OCI-LY7 (cell line): ENCODE measurements at regions not wholly inside any gene's neighbourhood (a gene's known extent, or its start where the extent isn't known, plus 50 kb on each side); places are given as distances from the start of the nearest gene placed in this dataset.

Experiments
- CTCF ChIP-seq: fragments of 200-600 bp; sonication (generic); conservative IDR thresholded peaks from 2 replicates; pipeline ENCODE4 v1.5.1; 2014; ENCODE audit warnings: mild to moderate bottlenecking, antibody characterized with exemption, low read length, moderate library complexity, mixed read lengths
- EZH2phosphoT487 ChIP-seq: fragments of 200-600 bp; sonication (generic); IDR thresholded peaks from 2 replicates; pipeline ENCODE4 v1.6.1; 2018; ENCODE audit warnings: low read depth, borderline replicate concordance, mild to moderate bottlenecking, mixed run types, antibody characterized with exemption, low read length, moderate library complexity, mixed read lengths

GRCh38 chr5:172574871-172575223 lies 66.2 kb upstream of the NEURL1B start:
- TF ChIP-seq CTCF (no peak), EZH2phosphoT487 (no peak)
